ENCODE measurements at regions not wholly inside any gene's neighbourhood (a gene's known extent, or its start where the extent isn't known, plus 50 kb on each side); places are given as distances from the start of the nearest gene placed in this dataset.
"Not testable (repeated sequence)": the region's sequence is repeated elsewhere in the genome, so short reads cannot be mapped to it uniquely, and the experiment has no call there.

DNA sequence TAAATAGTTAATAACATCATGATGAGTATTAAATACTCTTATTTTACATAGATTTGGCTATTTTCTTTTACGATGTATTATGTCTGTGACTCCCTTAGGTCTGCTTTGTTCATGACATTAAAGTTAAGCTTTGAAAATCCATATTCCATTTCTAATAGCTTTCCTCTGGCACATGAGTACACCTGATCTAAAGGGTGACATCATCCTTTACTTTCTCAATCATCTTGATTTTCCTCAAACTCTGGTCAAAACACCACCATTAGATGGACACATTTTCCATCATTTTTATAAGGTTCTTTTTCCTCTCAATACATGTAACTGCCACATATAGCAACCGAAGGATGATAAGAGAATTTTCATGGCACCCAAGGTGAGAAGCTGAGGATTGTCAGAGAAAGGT is 54.3 kb upstream of the BDP1 start:
- H2AFZ ChIP-seq (ENCODE audit: low read depth, low read length); H3K27me3 ChIP-seq (ENCODE audit: control insufficient read depth in 2 of 2, insufficient read depth in 2 of 2, low read length in 2 of 2); H4K20me1 ChIP-seq (replicated peaks; ENCODE audit: control insufficient read depth, extremely low read depth, insufficient read depth, low read length); H3K4me3 ChIP-seq (replicated peaks in 1 of 3; ENCODE audit: insufficient read depth in 1 of 3, low read depth in 1 of 3, low read length in 3 of 3); H3K9me3 ChIP-seq (replicated peaks; ENCODE audit: control insufficient read depth, insufficient read depth, low read length); dilution Hi-C loops (cut with MboI; ENCODE audit: extremely low pct_ligation_motif_present, low sequenced_read_pairs); H3K4me1 ChIP-seq (ENCODE audit: control insufficient read depth, extremely low read depth, insufficient read depth, low read length); H3K36me3 ChIP-seq (ENCODE audit: control insufficient read depth in 2 of 2, extremely low read depth in 1 of 2, insufficient read depth in 2 of 2, low read length in 2 of 2); H3K9me1 ChIP-seq (replicated peaks; ENCODE audit: control insufficient read depth, extremely low read depth, insufficient read depth, low read length); CTCF ChIA-PET; intact Hi-C loops (cut with micrococcal nuclease); DNase-seq (ENCODE audit: low read depth, low spot score); H3K4me2 ChIP-seq (ENCODE audit: insufficient read depth, low read length); BruUV-seq (replicated peaks); FAIRE-seq; H3K79me2 ChIP-seq (ENCODE audit: control insufficient read depth, insufficient read depth, low read length); H3K27ac ChIP-seq (ENCODE audit: insufficient read depth, low read depth, low read length); POLR2A ChIA-PET; H3K9ac ChIP-seq (replicated peaks; ENCODE audit: extremely low read depth, insufficient read depth, low read length): not testable (repeated sequence)

DNA sequence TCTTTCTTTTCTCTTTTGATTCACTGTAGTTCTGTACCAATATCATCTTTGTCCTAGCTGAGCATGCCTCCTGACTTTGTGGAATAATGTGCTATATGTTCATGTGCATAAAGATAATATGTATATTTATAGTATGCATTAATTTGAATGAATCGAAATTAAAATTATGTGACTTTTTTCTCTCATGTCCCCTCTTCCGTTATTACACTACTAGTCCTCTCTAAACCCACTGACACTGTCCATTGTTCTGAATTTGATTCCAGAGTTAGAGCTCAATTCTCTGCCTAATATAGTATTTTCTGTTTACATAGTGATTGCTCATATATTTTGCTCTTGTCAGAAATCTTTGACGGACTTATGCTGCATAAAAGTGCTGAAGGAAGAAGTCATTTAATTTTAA is 53.9 kb upstream of the BDP1 start:
- POLR2A ChIA-PET; DNase-seq (ENCODE audit: low read depth, low spot score); H3K9ac ChIP-seq (replicated peaks; ENCODE audit: extremely low read depth, insufficient read depth, low read length); H4K20me1 ChIP-seq (replicated peaks; ENCODE audit: control insufficient read depth, extremely low read depth, insufficient read depth, low read length); BruUV-seq (replicated peaks); H3K9me3 ChIP-seq (replicated peaks; ENCODE audit: control insufficient read depth, insufficient read depth, low read length); H3K27me3 ChIP-seq (ENCODE audit: control insufficient read depth in 2 of 2, insufficient read depth in 2 of 2, low read length in 2 of 2); CTCF ChIA-PET; H3K4me2 ChIP-seq (ENCODE audit: insufficient read depth, low read length); H3K4me1 ChIP-seq (ENCODE audit: control insufficient read depth, extremely low read depth, insufficient read depth, low read length); intact Hi-C loops (cut with micrococcal nuclease); H3K4me3 ChIP-seq (replicated peaks in 1 of 3; ENCODE audit: insufficient read depth in 1 of 3, low read depth in 1 of 3, low read length in 3 of 3); H3K27ac ChIP-seq (ENCODE audit: insufficient read depth, low read depth, low read length); FAIRE-seq; dilution Hi-C loops (cut with MboI; ENCODE audit: extremely low pct_ligation_motif_present, low sequenced_read_pairs); H2AFZ ChIP-seq (ENCODE audit: low read depth, low read length); H3K79me2 ChIP-seq (ENCODE audit: control insufficient read depth, insufficient read depth, low read length); H3K36me3 ChIP-seq (ENCODE audit: control insufficient read depth in 2 of 2, extremely low read depth in 1 of 2, insufficient read depth in 2 of 2, low read length in 2 of 2); H3K9me1 ChIP-seq (replicated peaks; ENCODE audit: control insufficient read depth, extremely low read depth, insufficient read depth, low read length): not testable (repeated sequence)

DNA sequence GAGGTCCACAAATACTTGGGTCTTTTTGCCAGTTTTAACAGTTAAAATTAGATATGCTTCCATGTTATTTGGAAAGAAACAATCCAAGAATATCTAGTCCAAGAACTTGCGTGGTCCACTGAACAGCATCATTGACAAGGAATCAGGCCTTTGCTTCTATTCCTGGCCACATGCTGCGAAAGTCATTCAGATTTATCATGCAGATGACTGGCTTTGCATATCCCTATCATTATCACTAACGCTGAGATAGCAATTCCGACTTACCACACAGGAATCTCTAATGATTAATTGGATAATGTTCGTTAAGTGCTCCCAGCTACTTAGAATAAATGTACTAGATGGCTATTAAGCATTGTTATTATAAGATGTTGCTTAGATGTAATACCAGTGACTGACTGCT is 51.0 kb upstream of the BDP1 start:
- H3K79me2 ChIP-seq (ENCODE audit: control insufficient read depth, insufficient read depth, low read length); H2AFZ ChIP-seq (ENCODE audit: low read depth, low read length); H3K4me3 ChIP-seq (replicated peaks in 1 of 3; ENCODE audit: insufficient read depth in 1 of 3, low read depth in 1 of 3, low read length in 3 of 3); H4K20me1 ChIP-seq (replicated peaks; ENCODE audit: control insufficient read depth, extremely low read depth, insufficient read depth, low read length); CTCF ChIA-PET; H3K9me1 ChIP-seq (replicated peaks; ENCODE audit: control insufficient read depth, extremely low read depth, insufficient read depth, low read length); BruUV-seq (replicated peaks); H3K36me3 ChIP-seq (ENCODE audit: control insufficient read depth in 2 of 2, extremely low read depth in 1 of 2, insufficient read depth in 2 of 2, low read length in 2 of 2); FAIRE-seq; intact Hi-C loops (cut with micrococcal nuclease); H3K27me3 ChIP-seq (ENCODE audit: control insufficient read depth in 2 of 2, insufficient read depth in 2 of 2, low read length in 2 of 2); H3K4me2 ChIP-seq (ENCODE audit: insufficient read depth, low read length); POLR2A ChIA-PET; DNase-seq (ENCODE audit: low read depth, low spot score); H3K9me3 ChIP-seq (replicated peaks; ENCODE audit: control insufficient read depth, insufficient read depth, low read length); H3K4me1 ChIP-seq (ENCODE audit: control insufficient read depth, extremely low read depth, insufficient read depth, low read length); H3K9ac ChIP-seq (replicated peaks; ENCODE audit: extremely low read depth, insufficient read depth, low read length); dilution Hi-C loops (cut with MboI; ENCODE audit: extremely low pct_ligation_motif_present, low sequenced_read_pairs); H3K27ac ChIP-seq (ENCODE audit: insufficient read depth, low read depth, low read length): not testable (repeated sequence)

GRCh38 chr5:71404936-71405335 is 50.5 kb upstream of the BDP1 start:
- H3K36me3 ChIP-seq (ENCODE audit: control insufficient read depth in 2 of 2, extremely low read depth in 1 of 2, insufficient read depth in 2 of 2, low read length in 2 of 2); H3K4me3 ChIP-seq (replicated peaks in 1 of 3; ENCODE audit: insufficient read depth in 1 of 3, low read depth in 1 of 3, low read length in 3 of 3); H2AFZ ChIP-seq (ENCODE audit: low read depth, low read length); H4K20me1 ChIP-seq (replicated peaks; ENCODE audit: control insufficient read depth, extremely low read depth, insufficient read depth, low read length); FAIRE-seq; H3K4me1 ChIP-seq (ENCODE audit: control insufficient read depth, extremely low read depth, insufficient read depth, low read length); dilution Hi-C loops (cut with MboI; ENCODE audit: extremely low pct_ligation_motif_present, low sequenced_read_pairs); BruUV-seq (replicated peaks); H3K27ac ChIP-seq (ENCODE audit: insufficient read depth, low read depth, low read length); H3K4me2 ChIP-seq (ENCODE audit: insufficient read depth, low read length); CTCF ChIA-PET; H3K79me2 ChIP-seq (ENCODE audit: control insufficient read depth, insufficient read depth, low read length); POLR2A ChIA-PET; intact Hi-C loops (cut with micrococcal nuclease); DNase-seq (ENCODE audit: low read depth, low spot score); H3K9ac ChIP-seq (replicated peaks; ENCODE audit: extremely low read depth, insufficient read depth, low read length); H3K9me1 ChIP-seq (replicated peaks; ENCODE audit: control insufficient read depth, extremely low read depth, insufficient read depth, low read length); H3K27me3 ChIP-seq (ENCODE audit: control insufficient read depth in 2 of 2, insufficient read depth in 2 of 2, low read length in 2 of 2); H3K9me3 ChIP-seq (replicated peaks; ENCODE audit: control insufficient read depth, insufficient read depth, low read length): not testable (repeated sequence)
